Esophagus muscularis mucosa (tissue), 3 donors: ENCODE measurements at regions not wholly inside any gene's neighbourhood (a gene's known extent, or its start where the extent isn't known, plus 50 kb on each side); places are given as distances from the start of the nearest gene placed in this dataset.

ENCODE experiments used
- CTCF ChIP-seq, 3 experiments: fragments of 200-600 bp in 2 of 3; fragments of 450-650 bp in 1 of 3; sonication (generic) in 2 of 3; IDR thresholded peaks; one replicate each; pipeline ENCODE4 v1.5.1; 2017 to 2019; ENCODE audit warnings: antibody characterized with exemption in 3 of 3, mild to moderate bottlenecking in 2 of 3, moderate library complexity in 1 of 3
- POLR2A ChIP-seq: fragments of 450-650 bp; IDR thresholded peaks from one replicate; pipeline ENCODE4 v1.6.1; 2017; ENCODE audit warnings: antibody characterized with exemption, moderate library complexity, mild to moderate bottlenecking, low read depth
- POLR2AphosphoS5 ChIP-seq, 2 donors: sonication (generic); formaldehyde crosslinking; IDR thresholded peaks; one replicate each; pipeline ENCODE4 v1.6.1; 2017; ENCODE audit warnings: antibody characterized with exemption in 2 of 2

- TF ChIP-seq CTCF (IDR thresholded peaks at IDR 0.05) (no peak), POLR2A (no peak), POLR2AphosphoS5 (IDR thresholded peaks at IDR 0.05) (no peak)
Measured at GRCh38 chr22:27336151-27337090, 465.1 kb downstream of the MN1 start.
